ENCODE measurements at regions not wholly inside any gene's neighbourhood (a gene's known extent, or its start where the extent isn't known, plus 50 kb on each side); places are given as distances from the start of the nearest gene placed in this dataset.

DNA sequence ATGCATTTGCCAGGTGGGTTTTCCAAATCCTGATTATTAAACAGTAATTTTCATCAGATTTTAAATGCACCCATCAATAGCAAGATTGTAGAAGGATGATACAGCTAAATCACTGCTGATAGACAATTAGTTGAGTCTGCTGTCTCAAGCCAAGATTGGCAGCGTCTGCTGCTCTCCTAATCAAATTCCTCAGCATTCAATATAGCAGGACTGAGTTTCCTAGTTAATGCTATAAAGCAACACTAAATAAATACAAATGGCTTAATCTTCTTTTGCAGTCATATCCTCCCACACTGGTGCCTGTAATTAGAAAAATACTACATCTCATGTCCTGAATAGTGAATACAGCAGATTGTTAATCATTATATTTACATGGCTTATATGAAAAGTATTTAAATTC is 1028.8 kb downstream of the ADGRL2 start:
- no peak for DNase-seq (ENCODE audit: low read depth)
- no peak for TF ChIP-seq CTCF (IDR thresholded peaks at IDR 0.05; ENCODE audit: control insufficient read depth, insufficient read depth, low read depth, low read length, missing control alignments)

GRCh38 chr1:82823876-82824275 is 1023.1 kb downstream of the ADGRL2 start:
- no peak for DNase-seq (ENCODE audit: low read depth)
- no peak overlapping the region for H3K4me3 ChIP-seq (ENCODE audit: control insufficient read depth, low read depth, low read length)
- no peak for TF ChIP-seq CTCF (IDR thresholded peaks at IDR 0.05; ENCODE audit: control insufficient read depth, insufficient read depth, low read depth, low read length, missing control alignments)

More for the DNA sequence above, 1028.8 kb downstream of the ADGRL2 start:
- no peak overlapping the region for H3K4me3 ChIP-seq (ENCODE audit: control insufficient read depth, low read depth, low read length)

- no peak overlapping the region for H3K4me3 ChIP-seq (ENCODE audit: control insufficient read depth, low read depth, low read length)
- no peak for TF ChIP-seq CTCF (IDR thresholded peaks at IDR 0.05; ENCODE audit: control insufficient read depth, insufficient read depth, low read depth, low read length, missing control alignments)
- DNase-seq (ENCODE audit: low read depth) = no peak
These were observed 1020.1 kb downstream of the ADGRL2 start for GRCh38 chr1:82820816-82821215.

GRCh38 chr1:82819234-82819633 is 1018.5 kb downstream of the ADGRL2 start:
- no peak overlapping the region for H3K4me3 ChIP-seq (ENCODE audit: control insufficient read depth, low read depth, low read length)
- TF ChIP-seq CTCF (IDR thresholded peaks at IDR 0.05; ENCODE audit: control insufficient read depth, insufficient read depth, low read depth, low read length, missing control alignments) = no peak
- no peak for DNase-seq (ENCODE audit: low read depth)

DNA sequence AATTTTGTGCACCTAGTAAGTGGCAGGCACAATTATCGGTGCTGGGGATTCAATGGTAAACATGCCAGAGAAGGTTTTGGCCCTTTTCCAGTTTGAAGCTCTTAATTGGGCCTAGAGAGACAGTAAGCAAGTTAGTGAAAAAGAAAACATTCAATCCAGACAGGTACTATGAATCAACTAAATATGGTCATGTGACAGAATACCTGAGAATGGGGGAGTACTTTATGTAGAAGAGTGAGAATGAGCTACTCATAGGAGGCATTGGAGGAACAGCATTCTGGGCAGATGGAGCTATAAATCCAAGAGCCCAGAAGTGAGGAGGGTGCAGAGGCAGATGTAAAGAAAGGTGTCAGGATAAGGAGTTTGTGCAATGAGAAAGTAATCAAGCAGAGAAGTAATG is 1017.9 kb downstream of the ADGRL2 start:
- no peak for TF ChIP-seq CTCF (IDR thresholded peaks at IDR 0.05; ENCODE audit: control insufficient read depth, insufficient read depth, low read depth, low read length, missing control alignments)
- no peak for DNase-seq (ENCODE audit: low read depth)
- H3K4me3 ChIP-seq (ENCODE audit: control insufficient read depth, low read depth, low read length) = no peak overlapping the region

DNA sequence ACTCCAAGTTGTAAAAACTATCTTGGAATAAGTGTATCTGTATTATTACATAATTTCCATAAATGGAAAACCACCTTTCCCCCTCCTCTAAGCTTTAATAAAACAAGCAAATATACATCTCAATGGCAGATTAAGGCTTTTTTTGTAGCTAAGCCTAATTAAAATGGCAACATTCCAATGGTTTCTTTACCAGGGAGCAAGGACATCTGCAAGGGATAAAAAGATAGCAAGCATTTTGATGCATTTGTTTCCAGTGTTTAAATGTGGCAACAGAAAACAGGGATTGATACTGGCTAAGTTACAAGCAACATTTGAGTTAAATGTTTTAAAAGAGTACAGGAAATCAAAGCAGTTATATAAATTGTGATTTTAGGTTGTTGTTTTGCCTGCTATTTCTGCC is 1012.7 kb downstream of the ADGRL2 start:
- H3K4me3 ChIP-seq (ENCODE audit: control insufficient read depth, low read depth, low read length) = no peak overlapping the region
- no peak for TF ChIP-seq CTCF (IDR thresholded peaks at IDR 0.05; ENCODE audit: control insufficient read depth, insufficient read depth, low read depth, low read length, missing control alignments)
- no peak for DNase-seq (ENCODE audit: low read depth)

- DNase-seq (ENCODE audit: low read depth) = no peak
- no peak for TF ChIP-seq CTCF (IDR thresholded peaks at IDR 0.05; ENCODE audit: control insufficient read depth, insufficient read depth, low read depth, low read length, missing control alignments)
- H3K4me3 ChIP-seq (ENCODE audit: control insufficient read depth, low read depth, low read length) = no peak overlapping the region
These were observed 1009.9 kb downstream of the ADGRL2 start for GRCh38 chr1:82810601-82811000.
